ENCODE measurements at regions not wholly inside any gene's neighbourhood (a gene's known extent, or its start where the extent isn't known, plus 50 kb on each side); places are given as distances from the start of the nearest gene placed in this dataset.

DNA sequence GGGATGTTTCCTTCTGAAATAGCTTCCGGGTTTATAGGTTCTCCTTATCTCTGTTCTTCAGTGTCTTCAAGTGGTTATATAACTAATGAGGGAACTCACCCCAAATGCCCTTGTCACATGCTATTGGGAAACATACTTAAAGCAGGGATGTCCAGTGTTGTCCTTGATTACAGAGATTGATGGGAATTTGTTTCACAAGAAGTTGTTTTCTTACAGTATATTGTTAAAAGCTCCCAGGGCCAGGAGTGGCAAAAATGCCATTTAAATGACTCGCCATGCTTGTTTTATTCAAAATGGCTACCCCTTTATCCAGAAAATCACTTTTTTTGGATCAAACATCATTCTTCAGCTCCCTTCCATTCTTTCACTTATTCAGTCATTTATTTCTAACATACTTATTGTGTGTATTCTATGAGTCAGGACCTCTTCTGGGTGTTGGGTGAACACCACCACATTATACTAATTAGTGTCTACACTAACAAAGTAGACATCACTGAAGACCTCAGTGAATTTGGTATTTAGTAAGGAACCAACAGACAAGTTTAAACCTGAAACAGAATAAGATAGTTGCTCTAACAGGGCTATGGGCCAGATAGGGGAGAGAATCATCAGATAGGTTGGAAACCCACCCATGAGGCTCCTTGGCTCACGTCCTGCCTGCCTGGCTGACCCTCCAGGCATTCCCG, 791.1 kb downstream of the MAFB start:
- peak; percentile 46 for DNase-seq (ENCODE audit: low read depth)
- TF ChIP-seq, protein P1, sequence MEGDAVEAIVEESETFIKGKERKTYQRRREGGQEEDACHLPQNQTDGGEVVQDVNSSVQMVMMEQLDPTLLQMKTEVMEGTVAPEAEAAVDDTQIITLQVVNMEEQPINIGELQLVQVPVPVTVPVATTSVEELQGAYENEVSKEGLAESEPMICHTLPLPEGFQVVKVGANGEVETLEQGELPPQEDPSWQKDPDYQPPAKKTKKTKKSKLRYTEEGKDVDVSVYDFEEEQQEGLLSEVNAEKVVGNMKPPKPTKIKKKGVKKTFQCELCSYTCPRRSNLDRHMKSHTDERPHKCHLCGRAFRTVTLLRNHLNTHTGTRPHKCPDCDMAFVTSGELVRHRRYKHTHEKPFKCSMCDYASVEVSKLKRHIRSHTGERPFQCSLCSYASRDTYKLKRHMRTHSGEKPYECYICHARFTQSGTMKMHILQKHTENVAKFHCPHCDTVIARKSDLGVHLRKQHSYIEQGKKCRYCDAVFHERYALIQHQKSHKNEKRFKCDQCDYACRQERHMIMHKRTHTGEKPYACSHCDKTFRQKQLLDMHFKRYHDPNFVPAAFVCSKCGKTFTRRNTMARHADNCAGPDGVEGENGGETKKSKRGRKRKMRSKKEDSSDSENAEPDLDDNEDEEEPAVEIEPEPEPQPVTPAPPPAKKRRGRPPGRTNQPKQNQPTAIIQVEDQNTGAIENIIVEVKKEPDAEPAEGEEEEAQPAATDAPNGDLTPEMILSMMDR (IDR thresholded peaks at IDR 0.05; ENCODE audit: insufficient read depth, low read depth, low read length, missing control alignments), result no peak
- no peak overlapping the region for H3K4me3 ChIP-seq (ENCODE audit: low read length)

DNA sequence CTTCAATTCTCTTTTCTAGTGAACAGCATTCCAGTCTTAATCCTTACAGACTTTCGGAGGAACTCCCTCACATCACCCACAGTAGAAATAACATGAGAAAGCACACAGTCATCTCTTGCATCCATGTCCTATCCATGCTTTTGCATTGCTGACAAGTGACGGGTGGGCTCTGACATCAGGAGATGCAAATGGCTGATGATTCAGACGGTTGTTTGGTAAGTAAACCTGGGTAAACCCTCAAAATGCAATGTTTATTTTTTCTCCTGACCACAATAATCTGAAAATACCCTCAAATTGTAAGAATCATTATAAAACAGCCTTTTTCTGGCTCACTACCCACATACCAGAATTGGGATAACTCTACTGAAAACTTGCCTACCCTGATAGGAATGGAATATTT, 792.0 kb downstream of the MAFB start:
- TF ChIP-seq, protein P1 (IDR thresholded peaks at IDR 0.05; ENCODE audit: insufficient read depth, low read depth, low read length, missing control alignments), result no peak
- no peak overlapping the region for H3K4me3 ChIP-seq (ENCODE audit: low read length)
- DNase-seq (ENCODE audit: low read depth), result peak; percentile 74

DNA sequence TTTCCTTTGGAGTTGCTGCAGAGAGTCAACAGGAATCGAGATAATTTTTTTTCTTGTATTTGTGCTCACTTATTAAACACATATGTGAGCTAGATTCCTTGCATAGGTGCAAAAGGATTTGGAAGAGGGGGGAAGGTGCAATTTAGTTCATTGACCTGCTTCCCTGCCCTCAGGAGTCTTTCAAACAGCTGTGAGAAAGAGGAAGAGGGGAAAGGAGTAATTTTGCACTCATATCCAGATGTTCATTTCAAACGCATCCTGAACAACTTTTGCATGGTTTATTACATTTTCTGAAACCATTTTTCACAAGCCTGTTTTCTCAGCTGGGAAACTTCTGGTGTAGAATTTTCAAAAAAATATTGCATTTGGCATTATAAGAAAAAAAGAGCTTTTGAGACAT, 795.0 kb downstream of the MAFB start:
- TF ChIP-seq, protein P1 (IDR thresholded peaks at IDR 0.05; ENCODE audit: insufficient read depth, low read depth, low read length, missing control alignments), result no peak
- DNase-seq (ENCODE audit: low read depth), result no peak
- no peak overlapping the region for H3K4me3 ChIP-seq (ENCODE audit: low read length)

DNA sequence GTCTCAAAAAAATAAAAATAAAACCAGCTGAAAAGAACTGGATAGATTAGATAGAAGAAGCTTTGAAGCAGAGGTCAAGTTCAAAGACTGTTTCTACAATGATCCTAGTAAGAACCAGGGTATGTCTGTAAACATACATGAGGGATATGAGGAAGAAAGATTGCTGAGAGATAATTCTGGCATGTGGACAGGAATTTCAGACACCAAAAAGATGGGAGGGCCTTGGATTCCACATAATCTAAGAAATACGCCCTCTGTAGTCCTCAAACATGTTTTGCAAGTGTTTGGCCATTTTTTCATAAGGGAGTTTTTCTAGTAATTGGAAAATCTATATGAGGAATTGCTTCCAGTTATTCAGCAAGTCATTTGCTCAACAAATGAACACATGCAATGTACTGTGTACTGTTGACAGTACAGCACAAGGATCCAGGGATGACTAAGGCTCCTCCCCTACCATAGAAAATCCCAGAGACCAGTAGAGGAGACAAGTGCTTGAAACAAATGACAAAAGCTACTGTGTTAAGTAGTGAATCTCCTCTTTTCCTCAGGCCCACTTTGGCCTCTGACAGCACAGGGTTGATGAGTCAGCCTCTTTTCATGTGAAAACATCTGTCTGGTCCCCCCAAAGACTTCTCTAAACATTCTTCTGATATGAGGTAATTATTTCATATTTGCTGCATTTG, 795.9 kb downstream of the MAFB start:
- DNase-seq (ENCODE audit: low read depth), result peak; percentile 54
- H3K4me3 ChIP-seq (ENCODE audit: low read length), result no peak overlapping the region
- TF ChIP-seq, protein P1 (IDR thresholded peaks at IDR 0.05; ENCODE audit: insufficient read depth, low read depth, low read length, missing control alignments), result no peak

DNA sequence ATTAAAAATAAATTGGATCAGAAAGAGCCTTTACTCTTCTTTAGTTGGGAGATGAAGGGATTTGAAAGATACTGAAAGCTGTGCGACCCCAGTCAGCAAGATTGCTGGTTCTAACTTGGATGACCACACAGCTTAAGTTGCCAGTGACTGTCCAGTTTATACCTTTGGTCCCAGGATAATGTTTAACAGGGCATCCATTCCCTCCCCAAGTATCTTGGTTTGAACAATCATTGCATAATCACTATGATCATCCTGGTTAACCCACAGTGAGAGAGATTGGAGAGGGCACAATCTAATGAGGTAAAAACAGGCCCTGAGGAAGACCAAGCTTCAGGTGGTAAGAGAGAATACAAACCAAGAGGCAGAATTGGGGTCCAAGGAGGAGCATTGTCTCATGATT, 798.3 kb downstream of the MAFB start:
- H3K4me3 ChIP-seq (ENCODE audit: low read length), result no peak overlapping the region
- DNase-seq (ENCODE audit: low read depth), result no peak
- TF ChIP-seq, protein P1 (IDR thresholded peaks at IDR 0.05; ENCODE audit: insufficient read depth, low read depth, low read length, missing control alignments), result no peak

DNA sequence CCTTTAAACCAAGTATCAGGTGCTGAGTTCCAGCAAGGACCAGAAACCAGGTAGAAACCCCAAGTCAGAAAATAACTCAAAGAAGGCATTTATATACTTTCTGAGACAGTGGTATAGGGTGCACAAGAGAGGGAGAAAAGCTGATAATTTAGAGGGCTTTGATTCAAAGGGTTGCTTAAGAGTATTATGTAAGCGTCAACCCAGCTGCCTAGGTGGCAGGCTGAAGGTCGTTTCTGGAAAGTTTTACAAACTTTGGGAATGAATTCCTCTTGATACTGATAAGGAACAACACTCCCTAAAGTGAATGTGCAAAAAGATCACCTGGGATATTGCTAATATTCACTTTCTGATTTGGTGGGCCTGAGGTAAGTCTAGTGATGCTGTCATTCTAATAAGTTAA, 800.7 kb downstream of the MAFB start:
- TF ChIP-seq, protein P1 (IDR thresholded peaks at IDR 0.05; ENCODE audit: insufficient read depth, low read depth, low read length, missing control alignments), result no peak
- no peak overlapping the region for H3K4me3 ChIP-seq (ENCODE audit: low read length)
- no peak for DNase-seq (ENCODE audit: low read depth)

All from epithelial cell of esophagus (primary cell).